Hematopoietic multipotent progenitor cell treated with erythropoietin and hydrocortisone succinate and interleukin-3 and kit ligand, for 8 days (in vitro differentiated cells): ENCODE measurements at regions not wholly inside any gene's neighbourhood (a gene's known extent, or its start where the extent isn't known, plus 50 kb on each side); places are given as distances from the start of the nearest gene placed in this dataset.

Source experiments
- DNase-seq: peaks from one replicate; pipeline ENCODE4 v3.0.0-alpha.2; 2015

DNA sequence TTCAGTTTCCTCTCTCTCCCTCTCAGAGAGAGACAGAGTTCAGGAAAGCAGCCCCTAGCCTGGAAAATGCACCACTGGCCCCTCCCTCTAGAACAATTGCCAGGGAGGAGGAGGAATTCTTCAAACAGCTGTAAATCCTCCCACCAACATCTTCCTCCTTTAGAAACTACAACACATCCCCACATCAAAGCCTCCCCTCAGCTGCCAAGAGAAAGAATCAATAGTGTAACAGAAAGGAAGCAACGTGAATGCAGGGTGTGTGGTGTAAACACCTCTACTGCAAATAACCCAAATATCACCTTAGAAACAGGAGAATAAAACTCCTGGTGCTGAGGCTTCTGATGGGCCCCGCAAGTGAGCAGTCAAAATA lies 249.9 kb upstream of the GATB start:
- DNase-seq, result no peak

DNA sequence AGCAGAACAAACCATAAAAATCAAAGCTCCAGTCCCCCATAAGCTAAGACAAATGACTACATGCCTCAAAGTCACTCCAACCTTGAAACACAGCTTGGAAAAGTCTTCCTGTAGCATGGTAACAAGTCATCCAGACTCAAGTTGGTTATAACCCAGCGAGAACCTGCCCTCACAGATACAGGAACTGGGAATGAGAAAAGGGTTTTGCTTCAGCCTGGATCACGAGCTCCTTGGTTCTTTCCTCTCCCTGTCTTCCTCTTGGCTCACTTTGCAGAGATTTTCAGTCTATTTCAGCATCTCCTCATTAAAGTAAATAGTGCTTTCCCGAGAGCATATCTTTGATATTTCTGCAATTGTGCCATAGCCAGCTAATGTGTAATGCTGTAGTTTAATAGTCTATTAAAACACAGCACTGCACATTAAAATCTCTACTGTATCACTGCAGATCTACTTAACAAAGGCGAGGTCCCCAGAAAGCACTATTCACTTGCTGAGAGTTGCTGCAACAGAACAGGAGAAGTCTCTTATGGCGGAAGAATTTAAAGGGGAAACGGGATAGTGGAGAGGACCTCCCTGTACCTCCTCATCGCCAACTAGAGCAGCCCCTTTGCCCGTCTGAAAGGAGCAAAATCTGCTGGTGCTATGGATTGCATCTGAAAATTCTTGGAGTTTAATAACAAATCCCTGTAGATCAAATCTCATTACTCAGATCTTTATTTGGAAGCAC lies 249.3 kb upstream of the GATB start:
- DNase-seq, result no peak

DNA sequence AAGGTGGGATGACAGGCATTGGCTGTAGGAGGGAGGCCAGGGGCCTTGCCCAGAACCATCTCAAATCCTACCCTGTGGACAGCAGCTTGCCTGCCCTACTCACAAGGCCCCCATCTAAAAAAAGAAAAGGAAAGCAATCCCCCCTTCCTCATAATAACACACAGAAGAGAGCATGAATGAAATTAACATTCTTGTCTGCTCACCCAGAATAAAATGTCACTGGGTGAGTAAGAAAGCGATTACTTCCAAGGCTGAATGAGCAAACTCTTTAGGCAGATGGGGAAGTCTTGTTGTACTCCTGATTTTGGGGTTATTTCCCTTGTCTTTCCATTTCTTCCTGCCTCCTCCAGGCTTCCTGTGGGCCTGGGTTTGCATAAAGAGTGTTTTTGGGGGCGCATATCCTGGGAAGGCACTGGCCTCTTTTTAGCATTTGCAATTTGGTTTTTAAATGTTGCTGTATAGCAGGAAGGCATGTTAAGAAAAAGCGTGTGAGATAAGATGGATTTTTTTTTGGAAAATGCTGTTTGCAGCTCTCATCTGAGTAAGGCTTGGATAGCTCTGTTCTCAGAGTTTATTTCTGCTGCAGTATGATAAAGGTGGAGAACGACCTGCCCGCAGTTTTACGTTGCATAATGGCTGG lies 248.3 kb upstream of the GATB start:
- no peak for DNase-seq

DNA sequence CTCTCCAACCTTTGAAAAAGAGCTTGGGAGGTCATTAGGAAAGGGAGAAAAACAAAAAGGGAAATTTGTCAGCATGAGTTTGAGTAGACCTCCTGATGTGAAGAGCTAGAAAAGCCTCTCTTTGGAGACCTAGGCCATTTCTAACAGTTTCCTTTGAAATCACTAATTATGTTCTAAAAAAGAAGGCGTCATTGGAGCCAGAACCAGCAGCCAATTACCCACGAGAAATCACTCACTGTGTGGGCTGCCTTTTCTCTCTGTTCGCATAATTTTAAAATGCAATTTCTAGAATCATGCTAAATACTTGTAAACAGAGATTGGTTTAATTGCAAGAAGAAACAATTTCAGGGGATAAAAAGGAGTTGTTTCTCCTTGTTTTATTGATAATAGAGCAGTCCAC lies 246.3 kb upstream of the GATB start:
- DNase-seq, result no peak

DNA sequence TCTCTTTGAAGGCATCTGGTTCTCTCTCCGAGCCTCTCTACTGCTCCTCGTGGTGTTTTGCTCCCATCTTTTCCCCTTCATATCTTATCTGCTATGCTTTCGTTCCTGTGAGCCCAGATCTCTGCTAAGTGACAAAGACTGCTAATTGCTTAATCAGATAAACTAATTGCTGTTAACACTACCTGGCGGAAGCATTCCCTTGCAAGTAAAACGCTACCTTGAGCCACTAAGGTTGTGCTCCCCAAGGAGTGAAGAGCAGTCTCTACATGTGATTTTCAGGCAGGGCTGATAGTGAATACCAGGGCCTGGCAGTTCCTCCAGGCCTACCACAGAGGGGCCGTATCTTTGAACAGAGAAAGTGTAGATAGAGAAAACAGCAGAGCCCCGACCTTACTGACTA lies 244.0 kb upstream of the GATB start:
- DNase-seq, result no peak

DNA sequence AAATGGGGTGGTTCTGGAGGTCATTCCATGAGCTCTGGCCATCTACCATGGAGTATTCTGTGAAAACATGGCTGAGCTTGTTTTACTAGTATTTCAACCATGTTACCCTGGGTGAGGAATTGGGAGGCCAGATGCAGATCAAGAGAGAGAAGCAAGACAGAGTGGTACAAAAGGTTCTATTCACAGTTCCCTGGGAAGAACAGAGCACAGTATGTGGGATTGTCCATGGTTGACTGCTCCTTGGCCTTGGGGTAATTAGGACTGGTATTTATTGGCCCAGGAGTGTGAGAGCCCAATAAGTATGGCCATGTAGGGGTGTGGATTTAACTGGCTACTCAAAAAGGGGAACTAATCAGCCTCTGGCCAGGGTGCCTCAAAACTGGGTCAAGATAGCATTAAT lies 239.7 kb upstream of the GATB start:
- no peak for DNase-seq

DNA sequence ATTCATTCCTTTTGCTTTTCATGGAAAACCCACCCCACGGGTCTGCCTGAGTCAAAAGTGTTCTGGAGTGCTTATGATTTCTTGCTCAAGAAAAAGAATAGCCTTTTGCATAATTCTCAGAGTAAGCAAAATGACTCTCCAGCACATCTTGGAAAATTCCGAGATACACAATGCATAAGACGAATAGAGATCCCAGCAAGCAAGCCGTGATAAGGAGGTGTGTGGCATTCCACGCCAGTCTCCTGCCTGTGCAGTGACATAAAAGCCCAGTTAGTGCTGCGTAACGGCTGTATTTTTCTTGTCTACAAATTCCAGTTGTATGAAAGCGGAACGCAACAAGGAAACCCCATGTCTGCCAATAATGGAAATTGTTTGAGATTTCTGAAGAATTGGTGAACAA lies 237.9 kb upstream of the GATB start:
- no peak for DNase-seq

DNA sequence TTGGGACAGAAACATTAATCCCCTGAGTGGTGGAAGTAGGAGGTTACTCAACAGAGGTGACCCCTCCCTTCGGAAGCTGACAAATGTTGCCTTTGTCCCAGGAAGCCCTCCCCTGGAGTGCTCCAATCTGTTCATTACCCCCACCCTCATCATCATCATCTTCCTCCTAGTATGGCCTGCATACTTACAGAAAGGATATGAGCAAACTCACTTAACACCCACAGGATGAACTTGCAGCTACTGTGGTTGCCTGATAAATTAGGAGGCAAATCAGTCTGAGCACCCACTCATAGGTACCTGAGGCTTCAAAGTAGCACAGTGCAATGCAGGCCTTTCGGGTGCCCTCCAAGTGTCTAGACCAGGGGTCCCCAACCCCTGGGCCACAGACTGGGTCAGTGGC lies 236.7 kb upstream of the GATB start:
- no peak for DNase-seq

DNA sequence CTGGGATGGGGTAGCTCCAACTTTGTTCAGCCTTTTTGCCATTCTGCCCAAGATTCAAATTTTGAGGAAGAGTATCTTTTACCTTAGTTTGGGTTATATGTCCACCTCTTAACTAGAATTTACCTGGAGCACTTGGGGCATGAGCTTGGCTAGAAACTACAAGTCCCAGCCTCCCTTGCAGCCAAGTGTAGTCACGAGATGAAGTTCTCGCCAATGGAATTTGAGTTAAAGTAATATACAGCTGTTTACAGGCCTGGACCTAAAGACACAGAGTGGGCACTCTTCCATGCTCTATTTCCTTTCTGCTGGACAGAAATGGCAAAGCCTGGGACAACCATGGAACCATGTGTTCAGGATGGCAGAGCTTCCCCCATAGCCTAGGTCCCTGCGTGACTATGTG lies 233.6 kb upstream of the GATB start:
- DNase-seq, result no peak

DNA sequence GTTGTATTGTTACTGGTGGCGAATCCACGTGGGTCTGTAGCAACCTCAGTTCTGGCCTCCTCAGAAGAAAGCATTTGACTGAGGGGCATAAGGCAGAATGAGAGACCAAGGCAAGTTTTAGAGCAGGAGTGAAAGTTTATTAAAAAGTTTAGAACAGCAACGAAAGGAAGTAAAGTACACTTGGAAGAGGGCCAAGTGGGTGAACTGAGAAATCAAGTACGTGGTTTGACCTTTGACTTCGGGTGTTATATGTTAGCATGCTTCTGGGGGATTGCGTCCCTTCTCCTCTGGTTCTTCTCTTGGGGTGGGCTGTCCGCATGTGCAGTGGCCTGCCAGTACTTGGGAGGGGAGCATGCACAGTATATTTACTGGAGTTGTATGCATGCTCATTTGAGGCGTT lies 232.7 kb upstream of the GATB start:
- DNase-seq, result no peak

DNA sequence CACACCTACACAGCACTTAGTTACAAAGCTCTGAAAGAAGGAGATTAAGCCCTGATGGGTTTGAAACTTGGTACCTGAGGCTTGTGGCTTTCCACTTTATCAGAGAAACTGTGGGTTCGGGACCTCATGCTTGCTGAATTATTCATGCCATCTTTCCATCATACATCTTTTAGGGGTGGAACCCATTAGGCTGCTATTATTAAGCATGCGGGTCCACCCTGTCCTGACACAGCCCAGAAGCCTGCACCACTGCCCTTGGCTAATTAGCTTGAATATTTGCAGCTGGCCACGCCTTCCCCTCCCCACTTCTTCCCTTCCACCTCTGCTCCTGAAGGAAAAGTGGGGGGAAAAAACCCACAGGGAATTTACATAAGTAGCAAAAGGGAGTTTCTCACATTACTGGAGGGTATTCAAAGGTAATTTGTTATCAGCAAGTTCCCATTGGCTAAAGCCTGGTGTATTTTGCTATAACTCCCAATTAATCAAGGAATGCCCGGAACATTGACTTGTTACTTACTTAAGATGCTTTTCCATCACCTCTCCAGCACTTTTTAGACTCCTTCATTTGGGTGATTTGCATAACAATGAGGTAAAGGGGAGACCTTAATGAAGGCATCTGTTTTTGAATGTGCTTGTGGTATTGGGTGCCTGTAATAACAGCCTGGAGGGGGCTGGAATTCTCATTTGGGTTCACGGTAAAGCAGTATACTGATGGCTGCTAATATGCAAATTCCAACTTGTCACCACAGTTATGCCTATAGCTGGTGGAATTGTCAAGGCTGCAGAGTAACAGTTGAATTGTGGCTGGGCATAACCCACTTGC lies 231.7 kb upstream of the GATB start:
- DNase-seq, result no peak

DNA sequence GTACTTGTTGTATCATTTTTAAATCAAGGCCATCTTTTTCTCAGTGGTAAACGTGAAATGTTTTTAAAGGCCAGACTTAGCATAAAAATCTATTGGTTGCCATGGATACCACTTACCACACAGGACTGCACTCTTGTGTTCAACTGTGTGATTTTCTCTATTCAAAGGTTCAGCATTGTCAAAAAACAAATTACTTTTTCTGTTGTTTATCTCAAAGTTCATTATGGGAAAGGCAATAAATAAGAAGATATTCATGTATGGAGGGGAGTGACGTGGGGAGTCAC lies 231.0 kb upstream of the GATB start:
- no peak for DNase-seq

DNA sequence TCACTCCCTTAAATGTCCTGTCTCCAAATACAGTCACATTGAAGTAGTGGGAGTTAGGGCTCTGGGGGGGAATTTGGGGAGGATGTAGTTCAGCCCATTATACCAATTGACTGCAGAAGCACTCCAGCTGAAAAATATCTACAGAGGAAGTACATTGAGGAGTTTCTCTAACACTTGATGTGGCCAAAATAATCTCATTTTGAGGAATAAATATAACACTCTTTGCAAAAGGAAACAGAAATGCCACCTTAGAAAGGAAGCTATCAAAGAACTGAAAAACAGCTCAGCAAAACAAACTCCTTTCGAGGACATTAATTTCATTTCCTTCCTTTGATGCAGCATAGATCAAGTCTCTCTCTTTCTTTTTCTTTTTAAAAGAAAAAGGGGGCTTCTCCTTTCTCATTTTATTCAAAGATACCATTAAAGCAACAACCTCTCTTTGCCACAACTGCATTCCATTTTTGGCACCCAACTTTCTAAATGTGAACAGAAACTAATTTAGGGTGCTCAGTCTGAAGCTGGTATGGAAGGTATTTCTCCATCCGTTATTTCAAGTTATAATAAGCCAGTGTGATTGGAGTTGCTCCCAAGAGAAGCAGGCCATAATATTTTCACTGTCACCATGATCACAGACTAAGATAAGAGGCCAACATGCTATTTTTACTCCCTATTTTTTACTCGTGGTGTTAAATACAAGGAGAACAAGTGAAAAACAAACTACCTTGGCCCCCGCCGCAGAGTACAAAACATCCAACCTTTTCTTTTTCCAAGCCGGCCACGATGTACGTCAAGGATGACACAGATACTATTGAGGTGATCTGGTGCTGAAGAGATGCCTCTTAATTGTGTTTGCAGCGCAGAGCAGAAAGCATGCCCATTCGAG lies 230.4 kb upstream of the GATB start:
- no peak for DNase-seq

DNA sequence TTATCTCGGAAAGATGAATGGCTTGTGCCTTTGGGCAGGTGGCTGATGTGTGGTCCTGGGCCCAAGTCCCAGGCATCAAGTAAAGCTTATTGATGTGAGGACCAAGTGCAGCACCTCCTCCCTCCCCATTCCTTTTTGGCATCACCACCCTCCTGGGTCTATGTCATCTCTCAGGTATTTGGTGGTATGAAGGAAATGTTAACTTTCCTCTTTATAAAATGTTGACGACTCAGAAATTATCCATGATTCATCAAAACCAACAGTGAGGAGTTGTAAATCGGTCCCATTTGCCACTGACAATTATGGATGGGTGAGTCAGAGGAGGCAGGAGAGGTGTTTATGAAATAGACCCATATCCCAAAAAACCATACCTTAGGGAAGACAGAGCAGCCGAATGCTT lies 229.4 kb upstream of the GATB start:
- DNase-seq, result no peak

DNA sequence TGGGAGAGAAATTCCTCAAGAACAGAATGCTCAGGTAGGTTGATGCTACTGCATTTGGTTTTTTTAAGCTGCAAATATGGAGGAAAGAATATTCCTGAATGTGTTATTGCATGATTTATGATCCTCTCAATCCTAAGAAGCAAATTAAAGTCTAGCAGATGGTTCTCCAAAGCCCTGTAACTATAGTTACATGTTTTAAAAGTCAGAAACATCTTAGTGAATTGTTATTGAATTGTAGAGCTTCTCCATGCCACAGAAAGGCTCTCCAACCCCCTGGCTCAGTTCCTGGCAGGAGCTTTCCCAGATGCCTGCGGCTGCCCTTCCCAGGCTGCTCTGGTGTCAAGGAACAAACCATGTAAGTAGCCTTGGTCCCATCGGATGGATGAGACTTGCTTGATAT lies 227.8 kb upstream of the GATB start:
- no peak for DNase-seq

DNA sequence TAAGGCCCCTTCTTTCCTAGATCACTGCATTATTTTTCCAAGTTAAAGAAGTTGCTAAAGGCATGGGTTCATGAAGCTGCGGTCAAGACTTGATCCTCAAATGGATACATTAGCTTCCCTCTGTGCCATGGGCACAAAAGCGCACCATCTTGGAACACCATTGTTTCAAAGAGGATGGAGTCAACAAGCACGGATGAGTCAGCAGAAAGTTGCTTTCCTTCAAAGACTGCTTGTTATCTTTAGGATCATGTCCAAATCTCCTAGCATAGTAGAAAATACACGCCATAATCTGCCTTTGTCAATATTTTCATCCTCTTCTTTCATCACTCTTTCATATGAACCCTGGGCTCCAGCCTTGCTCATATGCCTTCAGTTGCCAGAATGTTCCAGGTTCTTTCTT lies 226.8 kb upstream of the GATB start:
- no peak for DNase-seq

DNA sequence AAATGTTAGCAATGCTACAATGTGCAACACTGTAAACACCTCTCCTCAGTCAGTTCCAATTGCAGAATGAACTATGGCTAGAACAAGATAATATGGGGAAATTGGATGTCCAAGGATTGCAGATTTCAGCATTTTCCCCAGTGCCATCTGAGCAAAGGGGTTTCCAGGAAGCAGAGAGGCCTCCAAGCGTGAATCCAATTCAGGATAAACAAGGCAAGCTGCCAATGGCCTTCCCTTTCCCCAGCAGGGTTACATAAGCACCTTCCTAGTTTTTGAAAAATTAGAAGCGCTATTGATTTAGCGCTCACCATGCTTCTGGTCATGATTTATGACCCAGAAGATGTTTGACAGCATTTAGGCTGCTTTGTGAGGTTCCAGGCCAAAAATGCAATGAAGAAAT lies 223.0 kb upstream of the GATB start:
- DNase-seq, result no peak

DNA sequence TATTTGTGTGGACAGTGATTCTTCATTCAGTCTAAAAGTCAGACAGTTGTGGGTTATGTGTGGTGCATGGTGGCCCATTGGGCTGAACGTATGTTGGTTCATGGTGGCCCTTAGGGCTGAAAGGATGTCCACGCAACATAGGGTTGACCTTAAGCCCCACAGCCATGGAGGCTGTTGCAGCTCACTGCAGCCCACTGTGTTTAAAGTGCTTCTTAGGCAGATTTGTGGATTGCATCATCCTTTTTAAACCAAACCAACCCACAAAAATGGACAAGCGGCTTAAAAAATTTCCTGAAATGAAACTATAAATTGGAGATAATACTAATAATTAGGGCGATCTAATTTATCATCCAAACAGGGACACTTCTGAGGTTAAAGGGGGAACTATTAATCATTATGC lies 219.0 kb upstream of the GATB start:
- DNase-seq, result no peak

DNA sequence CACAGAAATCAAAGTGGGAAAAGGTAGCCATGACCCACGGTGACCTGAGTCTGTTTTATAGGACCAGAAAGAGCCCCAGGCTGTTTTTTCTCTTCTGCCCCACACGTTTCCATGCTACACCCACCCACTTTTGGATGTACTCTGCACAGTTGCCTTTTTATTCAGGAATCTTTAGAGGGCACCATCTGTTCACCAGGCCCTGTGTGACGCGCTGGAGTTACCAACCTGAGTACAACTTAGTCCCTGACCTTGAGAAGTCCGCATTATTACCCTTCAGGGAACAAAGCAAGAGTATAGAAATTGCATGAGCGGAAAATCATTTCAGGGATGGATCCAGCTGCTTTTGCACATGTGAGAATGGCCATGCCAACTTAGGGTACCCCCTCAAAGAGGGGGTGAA lies 207.8 kb upstream of the GATB start:
- no peak for DNase-seq

DNA sequence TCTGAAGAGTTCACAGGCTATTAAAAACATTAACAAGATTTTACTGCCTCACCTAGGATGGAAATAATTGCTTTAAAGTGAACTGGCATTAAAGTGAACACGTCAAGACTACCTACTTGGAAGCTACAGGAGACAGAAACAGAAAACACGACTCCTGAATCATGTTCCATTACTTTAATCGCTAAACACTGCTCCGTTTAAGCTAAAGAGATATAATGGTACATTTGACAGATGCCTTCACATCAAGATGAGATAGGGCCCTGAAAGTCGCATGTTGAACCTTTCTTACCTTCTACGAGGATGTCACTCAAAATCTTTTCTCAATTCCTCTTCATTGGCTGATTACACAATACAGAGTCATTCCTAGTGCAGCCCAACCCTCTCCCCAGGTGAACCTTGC lies 206.3 kb upstream of the GATB start:
- DNase-seq, result no peak

DNA sequence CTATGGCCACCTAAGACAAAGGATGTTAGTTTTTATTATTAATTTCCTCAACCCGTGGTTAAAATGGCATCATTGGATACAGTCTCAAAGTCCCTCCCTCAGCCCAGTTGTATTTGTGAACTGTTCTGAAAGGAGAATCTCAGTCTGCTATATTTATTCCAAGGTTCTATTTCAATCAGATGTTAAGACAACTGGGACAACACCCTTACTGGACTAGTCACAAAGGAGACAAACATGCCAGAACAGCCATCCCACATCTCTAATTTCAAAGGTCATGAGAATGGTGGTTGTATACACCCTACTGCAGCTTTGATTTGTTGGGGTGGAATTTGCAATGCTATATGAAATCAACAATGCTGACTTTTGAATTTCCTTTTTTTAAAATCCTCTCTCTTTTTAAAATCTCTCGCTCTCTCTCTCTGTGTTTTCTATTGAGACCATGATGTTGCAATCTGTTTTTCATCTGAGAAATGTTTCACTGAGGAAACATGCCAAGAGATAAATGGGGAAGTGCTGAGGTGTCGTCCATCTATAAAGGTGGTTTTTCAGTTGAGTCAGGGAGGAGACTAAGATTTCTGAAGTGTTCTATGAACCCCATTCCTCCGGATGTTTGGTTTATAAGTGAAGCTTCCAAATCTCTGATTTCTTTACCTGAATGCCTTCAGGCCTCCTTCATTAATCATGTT lies 201.5 kb upstream of the GATB start:
- no peak for DNase-seq

DNA sequence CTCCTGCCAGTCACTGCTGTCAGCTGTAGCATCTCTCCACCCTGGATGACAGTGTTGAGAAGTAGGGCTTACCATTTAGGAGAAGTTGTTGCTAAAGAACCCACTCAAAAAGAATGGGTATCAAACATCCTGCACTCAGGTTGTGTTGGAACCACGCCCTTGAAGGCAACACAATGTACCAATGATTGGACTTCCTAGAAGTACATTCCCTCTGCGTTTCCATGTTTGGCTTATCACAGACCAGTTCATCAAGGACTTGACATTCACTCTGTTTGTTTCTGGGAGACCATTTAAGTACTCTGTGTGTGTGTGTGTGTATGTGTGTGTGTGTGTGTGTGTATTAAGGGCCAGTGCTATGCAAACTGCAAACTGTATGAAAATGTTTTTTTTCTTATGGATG lies 200.6 kb upstream of the GATB start:
- DNase-seq, result no peak
